ENCODE measurements at regions not wholly inside any gene's neighbourhood (a gene's known extent, or its start where the extent isn't known, plus 50 kb on each side); places are given as distances from the start of the nearest gene placed in this dataset.

- TF ChIP-seq EP300 (IDR thresholded peaks at IDR 0.05; ENCODE audit: borderline replicate concordance) (no peak), TAF1 (IDR thresholded peaks at IDR 0.05; ENCODE audit: low read depth) (no peak), FOXM1 (IDR thresholded peaks at IDR 0.05; ENCODE audit: borderline replicate concordance, low read depth) (no peak), CREB1 (IDR thresholded peaks at IDR 0.05; ENCODE audit: low read depth) (no peak), NFIC (IDR thresholded peaks at IDR 0.05) (no peak), YY1 (IDR thresholded peaks at IDR 0.05; ENCODE audit: low read depth) (no peak), TEAD4 (IDR thresholded peaks at IDR 0.05) (no peak), RAD21 (IDR thresholded peaks at IDR 0.05; ENCODE audit: low read depth) (no peak), TCF12 (IDR thresholded peaks at IDR 0.05; ENCODE audit: low read depth) (no peak), CEBPB (IDR thresholded peaks at IDR 0.05) (no peak), ZBTB7A (IDR thresholded peaks at IDR 0.05; ENCODE audit: low read depth) (no peak)
- TF ChIP-seq, protein P1, sequence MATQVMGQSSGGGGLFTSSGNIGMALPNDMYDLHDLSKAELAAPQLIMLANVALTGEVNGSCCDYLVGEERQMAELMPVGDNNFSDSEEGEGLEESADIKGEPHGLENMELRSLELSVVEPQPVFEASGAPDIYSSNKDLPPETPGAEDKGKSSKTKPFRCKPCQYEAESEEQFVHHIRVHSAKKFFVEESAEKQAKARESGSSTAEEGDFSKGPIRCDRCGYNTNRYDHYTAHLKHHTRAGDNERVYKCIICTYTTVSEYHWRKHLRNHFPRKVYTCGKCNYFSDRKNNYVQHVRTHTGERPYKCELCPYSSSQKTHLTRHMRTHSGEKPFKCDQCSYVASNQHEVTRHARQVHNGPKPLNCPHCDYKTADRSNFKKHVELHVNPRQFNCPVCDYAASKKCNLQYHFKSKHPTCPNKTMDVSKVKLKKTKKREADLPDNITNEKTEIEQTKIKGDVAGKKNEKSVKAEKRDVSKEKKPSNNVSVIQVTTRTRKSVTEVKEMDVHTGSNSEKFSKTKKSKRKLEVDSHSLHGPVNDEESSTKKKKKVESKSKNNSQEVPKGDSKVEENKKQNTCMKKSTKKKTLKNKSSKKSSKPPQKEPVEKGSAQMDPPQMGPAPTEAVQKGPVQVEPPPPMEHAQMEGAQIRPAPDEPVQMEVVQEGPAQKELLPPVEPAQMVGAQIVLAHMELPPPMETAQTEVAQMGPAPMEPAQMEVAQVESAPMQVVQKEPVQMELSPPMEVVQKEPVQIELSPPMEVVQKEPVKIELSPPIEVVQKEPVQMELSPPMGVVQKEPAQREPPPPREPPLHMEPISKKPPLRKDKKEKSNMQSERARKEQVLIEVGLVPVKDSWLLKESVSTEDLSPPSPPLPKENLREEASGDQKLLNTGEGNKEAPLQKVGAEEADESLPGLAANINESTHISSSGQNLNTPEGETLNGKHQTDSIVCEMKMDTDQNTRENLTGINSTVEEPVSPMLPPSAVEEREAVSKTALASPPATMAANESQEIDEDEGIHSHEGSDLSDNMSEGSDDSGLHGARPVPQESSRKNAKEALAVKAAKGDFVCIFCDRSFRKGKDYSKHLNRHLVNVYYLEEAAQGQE (IDR thresholded peaks at IDR 0.05; ENCODE audit: low read depth) = no peak
- TF ChIP-seq, protein P2, sequence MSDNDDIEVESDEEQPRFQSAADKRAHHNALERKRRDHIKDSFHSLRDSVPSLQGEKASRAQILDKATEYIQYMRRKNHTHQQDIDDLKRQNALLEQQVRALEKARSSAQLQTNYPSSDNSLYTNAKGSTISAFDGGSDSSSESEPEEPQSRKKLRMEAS (IDR thresholded peaks at IDR 0.05) = no peak
These were observed 331.8 kb upstream of the XYLT1 start for GRCh38 chr16:17802571-17802970.

DNA sequence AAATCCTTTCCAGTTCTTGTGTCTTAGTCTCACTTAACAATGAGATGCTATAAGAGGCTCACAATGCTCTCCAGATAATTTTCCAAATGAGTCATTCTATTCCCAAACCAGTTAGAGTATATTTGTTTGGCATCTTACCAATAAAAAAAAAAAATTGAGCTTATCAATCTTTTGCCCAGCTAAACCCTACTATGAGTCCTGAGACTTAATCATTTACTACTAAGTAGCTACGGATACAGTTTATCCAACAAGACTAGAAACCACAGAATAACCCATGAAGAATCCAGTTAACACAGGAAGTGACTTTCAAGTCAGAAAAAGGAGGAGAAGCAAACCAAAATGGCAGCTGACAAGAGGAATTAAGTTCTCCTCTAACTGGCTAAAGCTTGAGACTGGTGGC, 330.3 kb upstream of the XYLT1 start:
- TF ChIP-seq EP300 (IDR thresholded peaks at IDR 0.05; ENCODE audit: borderline replicate concordance) (no peak), RAD21 (IDR thresholded peaks at IDR 0.05; ENCODE audit: low read depth) (no peak), USF1 (IDR thresholded peaks at IDR 0.05) (no peak)

GRCh38 chr16:17798716-17799115, 328.0 kb upstream of the XYLT1 start:
- TF ChIP-seq USF1 (IDR thresholded peaks at IDR 0.05) (no peak), EP300 (IDR thresholded peaks at IDR 0.05; ENCODE audit: borderline replicate concordance) (no peak)

- TF ChIP-seq CEBPB (IDR thresholded peaks at IDR 0.05) = no peak
- TF ChIP-seq, protein P1 (IDR thresholded peaks at IDR 0.05; ENCODE audit: low read depth) = no peak
- TF ChIP-seq EGR1 (IDR thresholded peaks at IDR 0.05) = no peak
- no peak for TF ChIP-seq NFIC (IDR thresholded peaks at IDR 0.05)
- no peak for TF ChIP-seq TAF1 (IDR thresholded peaks at IDR 0.05; ENCODE audit: low read depth)
- TF ChIP-seq EP300 (IDR thresholded peaks at IDR 0.05; ENCODE audit: borderline replicate concordance) = no peak
- no peak for TF ChIP-seq CREB1 (IDR thresholded peaks at IDR 0.05; ENCODE audit: low read depth)
- TF ChIP-seq TCF12 (IDR thresholded peaks at IDR 0.05; ENCODE audit: low read depth) = no peak
- TF ChIP-seq RAD21 (IDR thresholded peaks at IDR 0.05; ENCODE audit: low read depth) = no peak
- TF ChIP-seq ZBTB7A (IDR thresholded peaks at IDR 0.05; ENCODE audit: low read depth) = no peak
- TF ChIP-seq USF1 (IDR thresholded peaks at IDR 0.05) = no peak
- no peak for TF ChIP-seq FOXM1 (IDR thresholded peaks at IDR 0.05; ENCODE audit: borderline replicate concordance, low read depth)
- TF ChIP-seq, protein P2 (IDR thresholded peaks at IDR 0.05) = no peak
- TF ChIP-seq TEAD4 (IDR thresholded peaks at IDR 0.05) = no peak
- TF ChIP-seq YY1 (IDR thresholded peaks at IDR 0.05; ENCODE audit: low read depth) = no peak
These were observed 322.6 kb upstream of the XYLT1 start for GRCh38 chr16:17793354-17793753.

GRCh38 chr16:17784073-17784472, 313.3 kb upstream of the XYLT1 start:
- TF ChIP-seq, protein P1 (IDR thresholded peaks at IDR 0.05; ENCODE audit: low read depth) = peak; percentile 85
- no peak for TF ChIP-seq CREB1 (IDR thresholded peaks at IDR 0.05; ENCODE audit: low read depth)

Data from Ishikawa (cell line).